RPMI7951 (cell line): ENCODE measurements at regions not wholly inside any gene's neighbourhood (a gene's known extent, or its start where the extent isn't known, plus 50 kb on each side); places are given as distances from the start of the nearest gene placed in this dataset.

Source experiments
- DNase-seq: peaks from one replicate; pipeline ENCODE4 v3.0.0-alpha.2; 2012; ENCODE audit warnings: low read depth

DNA sequence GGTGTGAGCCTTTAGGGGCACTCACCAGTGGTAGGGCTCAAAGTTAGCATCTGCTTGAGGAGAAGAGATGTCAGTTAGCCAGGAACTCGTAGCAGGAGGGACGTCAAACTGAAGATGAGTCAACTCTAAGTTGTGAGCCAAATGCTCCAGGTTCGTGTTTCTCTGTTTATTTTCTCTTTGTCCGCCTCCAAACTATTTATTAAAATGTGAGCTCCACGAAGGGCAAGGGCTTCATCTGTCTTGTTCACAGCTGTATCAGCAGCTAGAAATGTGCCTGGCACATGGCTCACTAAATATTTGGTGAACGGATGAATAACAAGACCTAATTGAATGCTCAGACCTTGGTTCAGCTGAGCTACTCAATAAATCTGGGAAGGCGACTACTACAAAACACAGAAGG lies 248.9 kb downstream of the BCOR start:
- DNase-seq = peak; percentile 79

DNA sequence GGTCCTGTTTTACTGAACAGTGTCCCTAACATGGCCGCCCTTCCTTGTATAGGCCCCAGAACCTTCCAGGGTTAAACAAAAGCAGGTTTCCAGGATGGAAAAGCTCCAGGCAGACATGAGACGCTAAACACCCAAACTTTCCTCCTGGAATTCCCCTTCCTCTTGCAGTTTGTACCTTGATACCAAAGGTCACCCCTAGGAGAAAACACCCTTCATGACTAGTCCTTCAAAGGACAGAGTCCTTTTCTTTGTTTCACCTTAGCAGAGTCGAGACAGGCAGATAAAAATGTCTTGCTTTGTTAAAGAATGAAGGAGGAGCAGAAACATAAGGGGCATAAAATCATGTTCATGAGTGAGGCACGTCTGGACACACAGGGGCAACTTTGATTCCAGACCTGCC lies 247.5 kb downstream of the BCOR start:
- DNase-seq = no peak

DNA sequence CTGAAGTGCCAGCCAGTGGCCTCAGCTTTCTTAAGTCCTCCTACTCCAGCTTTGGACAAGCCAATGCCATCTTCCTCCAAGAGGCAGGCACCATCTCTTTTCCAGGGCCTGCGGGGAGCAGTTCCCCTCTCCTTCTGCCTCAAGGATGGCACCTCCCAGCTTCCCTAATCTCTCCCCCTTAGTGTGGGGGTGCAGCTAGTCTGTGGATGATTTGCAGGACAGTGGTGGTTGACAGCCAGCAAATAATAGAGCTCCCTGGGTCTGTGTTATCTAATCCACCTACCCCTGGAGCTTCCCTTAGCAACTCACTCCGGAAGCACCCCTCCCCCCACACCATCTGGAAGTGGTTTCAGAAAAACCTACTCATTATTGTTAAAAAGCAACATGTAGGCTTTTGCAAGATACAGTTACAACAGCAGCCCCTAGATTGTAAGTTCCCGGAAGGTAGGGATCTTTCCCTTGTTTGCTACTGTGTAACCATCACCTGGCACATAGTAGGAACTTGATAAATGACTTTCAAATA lies 247.1 kb downstream of the BCOR start:
- peak; percentile 85 for DNase-seq

DNA sequence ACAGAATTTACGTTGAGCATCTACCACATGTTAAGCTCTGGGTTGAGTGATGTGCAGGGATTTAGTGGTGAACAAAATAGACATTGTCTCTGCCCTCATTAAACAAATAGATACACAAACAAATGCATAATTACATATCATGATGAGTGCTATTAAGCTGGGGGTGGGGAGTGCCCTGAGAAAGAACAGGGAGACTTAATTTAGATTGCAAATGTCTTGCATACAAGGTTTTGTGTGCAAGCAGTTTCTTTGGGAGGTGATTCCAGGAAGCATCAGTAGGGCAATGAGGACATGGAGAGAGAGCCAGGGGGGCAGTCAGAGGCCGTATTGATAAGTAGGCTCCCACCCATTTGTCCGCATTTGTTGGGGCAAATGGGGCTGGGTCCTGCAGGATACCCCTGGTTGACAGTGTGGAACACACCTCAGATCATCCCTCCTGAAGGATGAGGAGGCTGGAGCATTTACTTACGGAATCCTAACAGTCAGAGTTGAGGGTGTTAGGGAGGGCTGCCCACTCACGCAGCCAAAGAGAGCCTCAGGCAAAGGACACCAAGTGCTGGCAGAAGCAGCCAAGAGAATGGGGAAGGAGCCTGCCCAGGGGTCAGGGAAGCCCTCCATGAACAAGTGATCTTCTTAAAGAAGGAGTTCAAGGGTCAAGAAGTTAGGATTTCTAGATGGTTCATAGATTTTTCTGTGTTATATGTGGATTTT lies 245.9 kb downstream of the BCOR start:
- DNase-seq = peak; percentile 35

DNA sequence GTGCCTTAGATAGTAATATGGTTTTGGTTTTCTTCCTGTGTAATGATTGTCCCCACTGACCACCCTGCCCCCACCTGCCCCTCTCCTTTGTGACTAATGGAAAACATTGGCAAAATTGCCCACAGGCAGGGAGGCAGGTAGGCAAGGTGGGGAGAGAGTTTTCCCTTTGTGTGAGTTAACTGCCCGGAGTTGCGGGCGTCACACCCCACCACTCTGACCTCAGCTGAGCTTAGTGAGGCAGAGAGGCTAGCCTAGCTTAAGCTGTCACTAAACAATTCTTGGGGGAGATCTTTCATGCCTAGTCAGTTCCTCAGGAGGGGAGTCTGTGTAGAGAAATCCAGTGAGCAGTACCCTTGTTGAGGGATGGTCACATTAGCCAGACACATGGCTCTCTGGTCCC lies 245.3 kb downstream of the BCOR start:
- no peak for DNase-seq

DNA sequence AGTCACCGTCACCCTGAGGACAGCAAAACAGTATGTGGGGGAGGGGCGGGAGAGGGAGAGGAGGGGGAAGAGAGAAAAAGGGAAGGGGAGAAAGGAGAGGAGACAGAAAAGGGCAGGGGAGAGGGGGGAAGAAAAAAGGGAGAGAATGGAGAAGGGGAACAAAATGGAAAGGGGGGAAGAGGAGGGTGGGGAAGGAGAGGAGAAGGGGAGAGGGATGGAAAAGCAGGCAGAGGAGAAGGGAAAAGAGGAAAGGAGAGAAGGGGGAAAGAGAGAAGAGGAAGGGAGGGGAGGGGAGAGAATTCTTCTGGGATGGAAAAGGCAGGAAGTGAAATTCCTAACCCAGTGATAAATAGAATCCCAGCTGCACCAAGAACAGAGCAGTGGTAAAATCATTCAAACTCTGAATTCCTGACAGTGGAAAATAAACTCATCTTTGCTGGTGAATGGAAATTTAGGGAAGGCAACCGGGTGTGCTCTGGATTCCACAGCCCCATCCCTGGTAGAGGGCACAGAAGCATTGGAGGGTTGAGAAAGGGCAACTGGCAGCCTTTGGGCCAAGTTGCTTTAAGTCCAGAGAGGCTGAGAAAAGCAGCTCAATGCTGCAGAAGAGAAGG lies 244.2 kb downstream of the BCOR start:
- DNase-seq = no peak

DNA sequence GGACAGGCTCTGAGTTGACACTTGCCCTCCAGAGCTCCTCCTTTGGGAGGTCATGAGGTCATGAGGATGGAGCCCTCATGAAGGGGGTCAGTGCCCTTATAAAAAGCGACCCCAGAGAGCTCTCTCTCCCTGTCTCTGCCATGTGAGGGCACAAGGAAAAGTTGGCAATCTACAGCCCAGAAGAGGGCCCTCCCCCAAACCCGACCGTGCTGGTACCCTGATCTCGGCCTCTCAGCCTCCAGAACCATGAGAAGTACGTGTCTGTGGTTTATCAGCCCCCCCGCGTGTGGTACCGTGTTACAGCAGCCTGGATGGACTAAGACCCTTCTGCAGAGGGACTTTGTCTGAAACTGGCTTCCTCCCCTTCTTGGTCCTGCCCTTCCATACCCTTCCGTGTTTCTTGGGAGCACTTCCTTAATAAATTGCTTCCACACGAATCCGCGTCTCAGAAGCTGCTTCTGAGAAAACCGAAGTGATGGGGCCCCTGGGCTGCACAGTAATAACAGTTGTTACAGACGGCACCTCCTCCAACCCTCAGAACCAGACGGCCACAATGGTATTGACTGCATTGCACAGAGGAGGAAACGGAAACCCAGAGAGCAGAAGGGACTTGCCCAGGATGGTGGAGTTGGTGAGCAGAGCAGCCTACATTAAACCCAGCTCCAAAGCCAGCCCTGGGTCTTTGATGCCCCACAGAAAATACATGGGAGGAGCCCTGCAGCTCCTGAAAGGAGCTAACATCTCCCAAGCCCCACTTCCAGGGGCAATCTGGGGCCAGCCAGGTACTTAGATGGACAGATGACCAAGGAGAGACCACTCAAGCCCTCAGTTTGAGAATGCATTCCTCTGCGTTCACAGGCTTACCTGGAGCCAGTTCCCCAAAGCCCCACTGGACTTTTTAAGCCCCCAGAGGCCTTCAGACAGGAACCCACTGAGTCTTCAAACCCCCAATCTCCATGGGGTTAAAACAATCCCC lies 242.7 kb downstream of the BCOR start:
- no peak for DNase-seq

DNA sequence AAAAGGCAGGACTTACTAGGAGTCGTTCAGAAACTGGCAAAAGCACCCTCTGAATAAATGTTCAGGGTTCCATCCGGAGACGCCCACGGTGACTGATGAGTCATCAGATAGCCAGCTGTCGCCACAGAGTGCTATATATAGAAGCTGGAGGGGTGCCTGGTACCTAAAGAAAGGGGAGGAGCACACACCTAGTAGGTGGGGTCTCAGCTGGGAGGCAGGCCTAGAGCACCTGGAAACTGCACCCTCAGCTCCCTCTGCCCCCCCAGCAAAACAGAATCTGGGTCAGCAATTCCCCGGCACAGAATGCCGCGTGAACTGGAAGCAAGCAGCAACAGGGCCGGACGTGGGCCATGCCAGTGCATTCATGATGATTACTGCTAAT lies 242.0 kb downstream of the BCOR start:
- peak; percentile 76 for DNase-seq

DNA sequence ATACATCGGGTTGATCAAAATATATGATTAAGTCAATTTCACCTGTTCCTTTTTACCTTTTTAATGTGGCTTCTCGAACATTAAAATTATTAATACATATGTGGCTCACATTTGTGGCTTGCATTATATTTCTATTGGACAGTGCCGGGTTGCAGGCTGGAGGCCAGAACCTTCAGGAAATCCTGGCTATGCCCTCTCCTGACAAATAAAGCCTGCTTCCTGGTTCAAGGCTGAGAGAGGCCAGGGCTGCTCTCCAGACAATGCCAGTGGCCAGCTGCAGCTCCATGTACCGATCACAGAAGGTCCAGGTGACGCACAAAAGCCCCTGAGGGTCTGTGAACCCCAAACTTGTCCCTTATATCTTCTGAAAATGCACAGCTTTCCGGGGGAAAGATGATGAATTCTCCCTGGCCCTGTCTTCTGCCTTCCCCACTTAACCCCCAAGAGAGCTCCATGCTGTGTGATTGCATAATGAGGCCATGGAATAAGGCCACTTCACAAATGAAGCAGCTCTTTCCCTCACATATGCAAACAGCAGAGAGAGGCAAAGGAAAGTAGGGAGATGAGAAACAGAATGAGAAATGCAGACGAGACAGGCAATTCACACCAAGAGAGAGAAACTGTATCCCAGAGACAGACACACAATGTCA lies 241.2 kb downstream of the BCOR start:
- no peak for DNase-seq

DNA sequence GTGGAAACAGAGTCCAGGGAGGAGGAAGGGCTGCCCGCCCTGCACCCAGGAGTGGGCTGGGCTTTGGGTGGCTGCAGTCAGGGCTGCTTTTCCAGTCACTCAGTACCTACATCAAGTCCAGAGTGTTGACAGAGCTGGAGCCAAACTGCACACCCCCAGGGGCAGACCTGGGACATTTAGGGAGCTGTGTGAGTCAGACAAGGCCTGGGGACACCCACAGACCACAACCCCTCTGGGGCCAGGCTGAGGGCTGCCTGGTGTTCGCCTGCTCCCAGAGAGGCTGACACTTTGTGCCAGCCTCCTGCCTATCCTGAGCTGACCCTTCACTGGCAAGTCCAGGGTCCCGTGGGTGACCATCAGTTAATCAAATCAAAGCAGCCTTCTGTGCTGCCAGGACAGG lies 240.0 kb downstream of the BCOR start:
- peak; percentile 86 for DNase-seq

DNA sequence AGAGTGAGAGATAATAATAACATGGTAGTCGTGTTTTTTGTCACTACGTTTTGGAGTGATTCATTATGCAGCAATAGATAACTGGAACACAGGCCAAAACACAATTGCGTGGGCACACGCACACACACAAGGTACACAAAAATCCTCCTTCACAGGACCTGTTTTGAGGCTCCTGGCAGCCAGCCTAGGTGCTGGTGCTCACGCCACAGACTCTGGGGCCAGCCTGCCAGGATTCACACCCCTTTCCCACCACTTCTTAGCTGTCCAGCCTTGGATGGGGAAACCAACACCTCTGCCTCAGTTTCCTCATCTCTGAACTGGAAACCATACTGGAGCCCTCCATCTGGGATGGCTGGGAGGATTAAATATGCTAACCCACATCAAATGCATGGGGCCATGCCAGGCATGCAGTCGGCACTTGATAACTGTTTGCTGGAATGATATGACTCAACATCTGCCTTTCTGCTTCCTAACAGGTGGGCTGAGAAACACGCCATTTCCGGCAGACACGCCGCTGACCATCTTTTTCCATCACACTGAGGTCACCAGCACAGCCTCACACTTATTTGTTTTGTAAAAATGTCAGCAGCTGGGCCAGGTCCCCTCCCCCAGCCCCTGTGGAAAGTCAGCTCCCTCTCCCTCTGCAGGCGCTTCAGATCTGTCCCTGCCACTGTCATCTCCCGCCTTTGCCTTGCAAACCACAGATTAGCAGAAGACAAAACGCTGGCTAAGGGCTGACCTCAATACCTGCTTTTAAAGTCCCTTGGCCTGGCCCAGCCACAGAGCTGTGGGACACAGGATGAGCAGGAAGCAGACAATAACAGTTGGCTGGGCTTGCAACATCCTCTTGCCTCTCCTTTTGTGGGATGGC lies 237.5 kb downstream of the BCOR start:
- DNase-seq = peak; percentile 95

DNA sequence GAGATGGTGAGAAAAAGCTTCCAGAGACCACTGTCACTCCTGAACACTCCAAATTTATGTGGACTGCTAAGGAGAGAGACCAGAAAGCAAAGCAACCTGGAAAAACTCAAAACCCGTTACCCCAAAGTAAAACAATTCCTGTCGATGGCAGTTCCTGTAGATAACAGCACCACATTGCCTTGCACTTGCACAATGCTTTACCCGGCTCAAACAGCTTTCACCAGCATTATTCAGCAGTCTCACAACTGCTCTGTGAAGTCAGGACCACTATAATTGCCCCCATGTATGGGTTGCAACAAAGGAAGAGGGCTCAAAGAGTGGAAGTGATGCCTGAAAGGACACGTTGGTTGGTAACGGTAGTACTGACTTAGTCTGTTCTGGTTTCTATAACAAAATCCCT lies 234.8 kb downstream of the BCOR start:
- no peak for DNase-seq

DNA sequence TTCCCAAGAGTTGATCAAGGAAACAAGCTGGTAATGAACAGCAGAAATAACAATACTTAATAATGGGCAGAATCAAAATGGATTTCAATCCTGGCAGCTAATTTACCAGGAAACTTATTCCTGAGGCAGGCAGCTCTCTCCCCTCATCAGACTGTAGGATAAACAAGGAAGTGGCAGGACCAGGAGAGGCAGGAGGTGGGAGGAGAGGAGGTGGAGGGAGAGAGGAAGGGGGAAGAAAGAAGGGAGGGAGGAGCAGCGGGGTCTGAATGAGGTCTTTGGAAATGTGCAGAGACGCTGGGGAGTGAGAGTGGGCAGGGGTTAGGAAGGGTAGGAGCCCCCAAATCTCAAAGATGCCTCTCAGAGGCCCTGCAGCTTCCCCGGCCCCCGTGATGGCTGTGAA lies 231.5 kb downstream of the BCOR start:
- DNase-seq = no peak

DNA sequence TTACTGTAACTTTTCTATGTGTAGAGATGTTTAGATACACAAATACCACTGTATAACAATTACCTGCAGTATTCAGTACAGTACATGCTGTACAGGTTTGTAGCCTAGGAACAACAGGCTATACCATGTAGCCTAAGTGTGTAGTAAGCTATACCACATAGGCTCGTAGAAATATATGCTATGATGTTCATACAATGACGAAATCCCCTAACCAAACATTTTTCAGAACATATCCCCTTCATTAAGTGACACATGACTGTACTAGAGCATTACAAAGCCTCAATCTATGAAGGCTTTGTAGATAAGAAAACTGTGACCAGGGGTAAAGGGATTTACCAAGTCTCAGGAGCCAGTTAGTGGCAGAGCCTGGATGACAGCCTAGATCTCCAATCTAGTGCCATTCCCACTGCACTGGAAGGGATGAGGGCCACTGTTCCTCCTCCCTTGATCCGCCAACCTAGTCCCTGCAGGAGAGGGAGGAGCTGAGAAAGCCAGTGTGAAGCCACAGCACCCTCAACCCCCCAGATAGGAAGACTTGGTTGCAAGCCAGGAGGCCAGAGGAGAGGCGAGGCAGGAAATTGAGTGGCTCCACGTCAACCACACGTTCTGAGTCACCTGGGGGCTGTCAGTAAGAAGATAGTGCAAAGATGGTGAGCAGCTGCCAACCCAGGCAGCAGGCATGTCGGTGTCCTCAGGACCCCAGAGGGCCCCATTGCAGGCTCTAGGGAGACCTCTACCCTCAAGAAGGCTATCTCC lies 227.7 kb downstream of the BCOR start:
- DNase-seq = peak; percentile 94

DNA sequence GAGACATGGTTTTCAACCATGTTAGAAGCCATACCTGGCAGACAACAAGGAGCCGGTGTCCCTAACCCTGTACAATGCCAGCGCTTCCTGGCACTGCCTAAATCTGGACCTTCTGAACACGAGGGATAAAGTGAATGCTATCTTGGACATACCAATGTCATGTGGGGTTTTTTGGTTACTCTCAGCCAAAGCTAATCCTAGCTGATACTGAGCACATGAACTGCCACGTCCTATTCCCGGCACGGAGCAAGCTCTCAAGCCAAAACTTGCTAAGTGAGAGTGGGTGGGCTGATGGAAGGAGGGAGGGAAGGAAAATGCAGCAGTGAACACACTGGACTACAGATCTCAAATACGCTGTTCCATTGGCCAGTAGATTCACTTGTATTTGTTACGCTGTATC lies 226.1 kb downstream of the BCOR start:
- DNase-seq = no peak

DNA sequence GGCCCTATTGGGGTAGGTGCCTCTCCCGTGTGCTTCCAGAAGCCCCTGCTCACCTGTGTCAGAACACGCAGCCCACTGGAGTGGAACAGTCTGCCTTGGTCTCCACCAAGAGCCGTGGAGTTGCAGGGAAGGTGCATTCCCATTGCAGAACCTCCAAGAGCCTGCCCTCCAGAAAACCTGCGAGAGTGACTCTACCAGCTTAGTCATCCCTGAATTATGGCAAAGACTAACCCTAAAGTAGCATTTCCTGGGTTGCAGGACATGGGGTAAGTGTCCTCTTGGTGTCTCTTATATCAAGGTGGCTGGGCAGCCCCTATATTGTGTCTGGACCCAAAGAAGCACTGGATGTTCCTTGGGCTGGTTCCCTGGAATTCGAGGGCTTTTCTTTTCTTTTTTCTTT lies 224.6 kb downstream of the BCOR start:
- no peak for DNase-seq

DNA sequence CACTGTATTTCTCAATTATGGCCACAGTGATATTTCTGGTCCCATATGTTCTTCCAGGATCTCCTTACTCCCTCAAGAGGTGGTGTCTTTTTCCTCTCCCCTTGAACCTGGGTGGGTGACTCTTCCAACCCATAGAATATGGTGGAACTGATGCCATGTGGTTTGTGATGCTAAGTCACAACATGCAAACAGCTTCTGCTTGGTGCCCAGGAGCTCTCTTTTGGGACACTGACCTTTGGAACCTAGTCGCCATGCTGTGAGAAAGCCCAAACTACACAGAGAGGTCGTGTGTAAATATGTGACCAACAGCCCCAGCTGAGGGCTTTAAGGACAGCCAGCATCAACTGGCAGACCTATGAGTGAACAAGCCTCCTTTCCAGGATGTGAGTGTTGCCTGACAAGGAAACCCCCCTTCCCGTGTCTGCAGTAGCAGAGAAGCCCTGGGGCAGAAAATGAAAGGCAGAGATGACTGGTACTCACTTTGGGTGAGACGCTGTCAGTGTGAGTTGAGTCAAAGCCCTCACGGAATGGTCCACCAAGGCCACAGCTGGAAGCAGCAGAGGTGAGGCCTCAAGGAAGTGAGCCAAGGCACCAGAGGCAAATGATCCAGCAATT lies 223.4 kb downstream of the BCOR start:
- peak; percentile 93 for DNase-seq

DNA sequence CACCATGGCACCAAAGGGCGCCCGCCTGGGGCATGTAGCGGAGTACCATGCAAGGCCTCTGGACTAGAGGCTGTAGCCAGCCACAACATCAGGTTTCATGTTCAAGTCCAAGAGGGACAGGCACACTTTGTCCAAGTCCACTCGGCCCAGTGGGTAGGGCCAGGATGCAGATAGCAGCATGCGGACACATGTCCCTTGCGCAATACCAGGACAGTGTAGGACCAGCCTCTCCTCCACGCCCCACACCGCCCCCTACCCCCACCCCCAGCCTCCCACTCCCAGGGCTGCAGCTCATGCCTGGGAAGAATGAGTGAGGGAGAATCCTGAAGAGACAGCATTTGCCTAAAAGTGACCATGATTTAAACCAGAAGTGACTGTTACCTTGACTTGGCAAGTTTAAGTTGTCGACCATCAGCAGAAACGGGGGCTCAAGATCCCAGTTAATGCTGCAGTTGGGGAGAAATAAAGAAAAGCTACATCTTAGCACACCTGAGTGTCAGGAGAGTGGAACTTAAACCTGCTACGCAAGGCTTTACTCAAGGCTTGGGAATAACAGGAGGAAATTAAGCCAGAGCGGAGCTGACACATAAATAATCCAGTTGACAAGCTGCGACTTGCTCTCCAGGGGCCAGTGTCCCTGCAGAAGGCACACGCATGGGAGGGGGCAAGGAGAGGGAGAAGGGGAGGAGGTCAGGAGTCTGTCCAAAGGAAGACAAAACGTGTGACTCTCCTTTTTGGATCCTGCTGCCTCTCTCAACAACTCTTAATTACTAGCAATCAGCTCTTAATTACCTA lies 221.7 kb downstream of the BCOR start:
- no peak for DNase-seq

DNA sequence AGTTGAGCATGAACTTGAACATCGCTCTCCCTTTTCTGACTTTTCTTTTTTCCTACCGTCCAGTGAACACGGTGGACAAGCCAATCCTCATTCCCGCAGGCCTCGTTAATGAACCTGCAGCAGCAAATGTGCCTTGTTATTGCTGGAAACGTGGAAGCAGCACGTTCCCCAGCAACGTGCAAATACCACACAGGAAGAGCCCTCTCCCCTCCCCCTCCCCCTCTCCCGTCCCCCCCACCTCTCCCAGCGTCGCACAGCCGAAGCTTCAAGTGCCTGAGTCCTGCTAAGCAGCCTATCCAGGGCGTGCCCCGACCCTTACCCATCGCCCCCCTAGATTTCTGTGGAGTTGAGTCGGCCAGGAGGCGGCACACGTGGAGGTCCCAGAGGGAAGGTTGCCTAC lies 219.9 kb downstream of the BCOR start:
- DNase-seq = no peak
